Activated naive CD8-positive, alpha-beta T cell (primary cell): ENCODE measurements at regions not wholly inside any gene's neighbourhood (a gene's known extent, or its start where the extent isn't known, plus 50 kb on each side); places are given as distances from the start of the nearest gene placed in this dataset.
"Not testable (repeated sequence)": the region's sequence is repeated elsewhere in the genome, so short reads cannot be mapped to it uniquely, and the experiment has no call there.

Source experiments
- H3K27ac Mint-ChIP-seq: one replicate; pipeline ENCODE4 v1.8.0; 2021; ENCODE audit warnings: mixed read lengths
- H3K27me3 Mint-ChIP-seq: one replicate; pipeline ENCODE4 v1.8.0; 2021; ENCODE audit warnings: mixed read lengths
- H3K36me3 Mint-ChIP-seq: one replicate; pipeline ENCODE4 v1.8.0; 2021; ENCODE audit warnings: mixed read lengths
- H3K4me1 Mint-ChIP-seq: one replicate; pipeline ENCODE4 v1.8.0; 2021; ENCODE audit warnings: low read depth, mixed read lengths
- H3K4me3 Mint-ChIP-seq: one replicate; pipeline ENCODE4 v1.8.0; 2021; ENCODE audit warnings: mild to moderate bottlenecking, mixed read lengths
- H3K9me3 Mint-ChIP-seq: one replicate; pipeline ENCODE4 v1.8.0; 2021; ENCODE audit warnings: low read depth, mixed read lengths

DNA sequence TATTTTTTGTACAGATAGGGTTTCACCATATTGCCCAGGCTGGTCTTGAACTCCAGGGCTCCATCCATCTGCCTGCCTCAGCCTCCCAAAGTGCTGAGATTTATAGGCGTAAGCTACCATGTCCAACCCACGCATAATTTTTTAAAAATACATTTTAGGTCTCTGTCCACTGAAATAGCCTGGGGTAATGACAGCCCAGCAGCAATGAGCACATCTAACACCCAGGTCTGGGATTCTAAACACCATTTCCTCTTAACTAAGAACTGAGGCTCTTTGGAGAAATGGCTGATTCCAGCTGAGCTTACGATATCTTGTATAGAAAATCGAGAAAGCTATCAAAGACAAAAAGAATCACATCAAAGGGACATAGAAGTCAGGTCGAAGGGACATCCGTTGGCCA, 245.3 kb downstream of the PARN start:
- H3K27me3 Mint-ChIP-seq, result peaks cover 1% of the 10 kb centered on the region
- H3K27ac Mint-ChIP-seq, result no peak overlapping the region
- H3K4me3 Mint-ChIP-seq, result no peak overlapping the region
- no peaks in the 10 kb centered on the region for H3K4me1 Mint-ChIP-seq
- H3K36me3 Mint-ChIP-seq, result peaks cover 2% of the 10 kb centered on the region
- no peaks in the 10 kb centered on the region for H3K9me3 Mint-ChIP-seq

GRCh38 chr16:14383844-14384243, 246.2 kb downstream of the PARN start:
- not testable (repeated sequence) for H3K4me3 Mint-ChIP-seq, H3K4me1 Mint-ChIP-seq, H3K9me3 Mint-ChIP-seq, H3K27ac Mint-ChIP-seq, H3K36me3 Mint-ChIP-seq, H3K27me3 Mint-ChIP-seq

DNA sequence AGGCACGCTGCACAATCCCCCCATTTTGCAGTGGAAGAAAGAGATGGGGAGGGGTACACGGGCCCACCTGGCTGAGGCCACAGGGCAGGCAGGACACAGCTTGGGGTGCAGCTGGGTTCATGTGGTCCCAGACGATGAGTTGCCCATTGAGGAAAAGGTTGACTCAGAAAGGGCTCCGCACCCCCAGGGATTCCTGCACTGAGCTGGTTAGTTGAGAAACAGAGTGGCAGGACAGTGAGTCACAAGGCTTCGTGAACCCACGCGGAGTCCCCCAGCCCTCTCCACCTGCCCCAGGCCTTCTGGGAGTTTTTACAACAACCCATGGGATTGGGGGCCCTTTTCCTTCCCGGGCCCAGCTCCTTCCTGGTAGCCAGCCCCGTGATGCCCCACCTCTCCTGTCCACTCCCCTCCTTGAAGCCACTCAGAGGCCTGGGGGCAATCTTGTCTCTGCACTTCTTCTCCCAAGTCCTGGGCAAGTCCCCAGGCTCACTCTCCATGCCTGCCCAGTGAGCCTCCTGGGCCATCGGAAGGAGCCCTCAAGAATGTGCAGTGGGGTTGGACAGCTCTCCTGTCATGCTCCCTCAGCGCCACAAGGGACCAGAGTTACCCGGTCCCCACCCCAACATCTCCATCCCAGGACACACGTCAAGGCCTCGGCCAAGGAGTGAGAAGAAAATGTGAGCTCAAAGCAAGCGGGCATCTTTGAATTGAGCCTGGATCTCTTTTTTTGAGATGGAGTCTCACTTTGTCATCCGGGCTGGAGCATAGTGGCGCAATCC, 251.2 kb downstream of the PARN start:
- Mint-ChIP-seq H3K27me3 (no peaks in the 10 kb centered on the region), H3K4me1 (no peaks in the 10 kb centered on the region), H3K4me3 (no peak overlapping the region), H3K27ac (no peak overlapping the region), H3K36me3 (peaks cover 2% of the 10 kb centered on the region), H3K9me3 (no peaks in the 10 kb centered on the region)

- H3K27me3 Mint-ChIP-seq, result no peaks in the 10 kb centered on the region
- no peaks in the 10 kb centered on the region for H3K36me3 Mint-ChIP-seq
- H3K4me1 Mint-ChIP-seq, result no peaks in the 10 kb centered on the region
- no peak overlapping the region for H3K27ac Mint-ChIP-seq
- H3K4me3 Mint-ChIP-seq, result no peak overlapping the region
- no peaks in the 10 kb centered on the region for H3K9me3 Mint-ChIP-seq
Measured at GRCh38 chr16:14378131-14378551, 251.9 kb downstream of the PARN start.

GRCh38 chr16:14377326-14377725, 252.7 kb downstream of the PARN start:
- no peak overlapping the region for H3K27ac Mint-ChIP-seq
- H3K36me3 Mint-ChIP-seq, result no peaks in the 10 kb centered on the region
- no peaks in the 10 kb centered on the region for H3K4me1 Mint-ChIP-seq
- H3K27me3 Mint-ChIP-seq, result no peaks in the 10 kb centered on the region
- no peaks in the 10 kb centered on the region for H3K9me3 Mint-ChIP-seq
- H3K4me3 Mint-ChIP-seq, result no peak overlapping the region

GRCh38 chr16:14375132-14375491, 254.9 kb downstream of the PARN start:
- no peaks in the 10 kb centered on the region for H3K9me3 Mint-ChIP-seq
- H3K4me3 Mint-ChIP-seq, result no peak overlapping the region
- no peaks in the 10 kb centered on the region for H3K27me3 Mint-ChIP-seq
- no peaks in the 10 kb centered on the region for H3K36me3 Mint-ChIP-seq
- no peaks in the 10 kb centered on the region for H3K4me1 Mint-ChIP-seq
- no peak overlapping the region for H3K27ac Mint-ChIP-seq

DNA sequence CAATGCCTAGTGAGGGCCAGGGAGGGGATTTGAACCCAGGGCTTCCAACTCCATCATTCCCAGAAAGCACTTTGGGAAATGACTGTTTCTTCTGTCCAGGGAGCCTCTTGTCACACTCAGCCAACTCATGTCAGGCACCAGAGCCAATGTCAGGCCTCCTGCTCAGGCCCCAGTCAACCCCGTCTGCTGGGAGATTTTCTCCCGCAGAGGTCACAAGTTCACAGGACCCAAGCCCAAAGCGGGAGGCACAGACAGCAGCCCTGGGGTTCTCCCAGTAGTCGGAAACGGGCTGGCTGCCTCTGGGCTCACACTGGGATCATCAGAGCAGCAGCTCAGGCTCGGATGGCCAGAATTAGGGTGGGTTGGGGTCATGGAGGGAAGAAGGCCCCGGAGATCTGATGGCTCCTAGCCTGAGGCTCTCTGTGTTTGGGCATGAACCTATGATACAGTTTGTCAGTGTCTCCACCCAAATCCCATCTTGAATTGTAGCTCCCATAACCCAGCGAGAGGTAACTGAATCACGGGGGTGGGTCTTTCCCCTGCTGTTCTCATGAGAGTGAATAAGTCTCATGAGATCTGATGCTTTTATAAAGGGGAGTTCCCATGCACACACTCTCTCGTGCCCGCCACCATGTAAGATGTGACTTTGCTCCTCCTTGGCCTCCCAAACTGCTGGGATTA, 255.5 kb downstream of the PARN start:
- H3K36me3 Mint-ChIP-seq, result no peaks in the 10 kb centered on the region
- H3K4me1 Mint-ChIP-seq, result no peaks in the 10 kb centered on the region
- no peak overlapping the region for H3K4me3 Mint-ChIP-seq
- no peaks in the 10 kb centered on the region for H3K27me3 Mint-ChIP-seq
- H3K9me3 Mint-ChIP-seq, result no peaks in the 10 kb centered on the region
- H3K27ac Mint-ChIP-seq, result no peak overlapping the region

DNA sequence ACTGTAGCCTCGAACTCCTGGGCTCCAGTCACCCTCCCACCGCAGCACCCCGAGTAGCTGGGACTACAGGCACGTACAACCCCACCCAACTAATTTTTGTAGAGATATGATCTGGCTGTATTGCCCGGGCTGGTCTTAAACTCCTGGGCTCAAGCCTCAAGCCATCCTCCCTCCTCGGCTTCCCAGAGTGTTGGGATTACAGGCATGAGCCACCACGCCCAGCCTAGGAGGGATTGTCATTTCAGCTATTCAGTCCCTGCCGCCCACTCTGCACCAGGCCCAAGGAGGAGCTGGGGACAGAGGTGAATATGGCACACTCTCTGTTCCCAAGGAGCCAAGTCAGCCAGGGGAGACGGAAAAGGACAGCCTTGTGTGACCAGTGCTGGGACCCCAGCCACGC, 256.2 kb downstream of the PARN start:
- no peaks in the 10 kb centered on the region for H3K4me1 Mint-ChIP-seq

DNA sequence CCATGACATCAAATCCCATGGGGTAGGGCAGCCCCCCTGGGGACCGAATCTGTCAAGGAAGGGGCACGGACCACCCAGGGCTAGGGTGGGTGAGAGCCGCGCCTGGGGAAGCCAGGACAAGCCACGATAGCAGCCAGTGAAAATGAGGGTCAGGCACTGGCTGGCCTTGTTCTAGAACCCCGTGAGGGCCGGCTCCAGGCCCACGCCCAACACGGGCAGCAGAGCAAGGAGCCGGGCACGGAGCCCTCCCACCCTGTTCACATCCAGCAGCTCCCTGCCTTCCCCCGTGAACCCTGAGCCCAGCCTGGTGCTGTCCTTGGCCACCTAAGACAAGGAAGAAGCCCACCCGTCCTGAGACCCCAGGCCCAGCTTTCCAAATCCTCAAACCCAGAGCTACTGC, 256.7 kb downstream of the PARN start:
- H3K27me3 Mint-ChIP-seq, result no peaks in the 10 kb centered on the region
- H3K27ac Mint-ChIP-seq, result no peak overlapping the region
- no peak overlapping the region for H3K4me3 Mint-ChIP-seq
- H3K9me3 Mint-ChIP-seq, result no peaks in the 10 kb centered on the region
- H3K4me1 Mint-ChIP-seq, result no peaks in the 10 kb centered on the region
- no peaks in the 10 kb centered on the region for H3K36me3 Mint-ChIP-seq

More for the DNA sequence above, 256.2 kb downstream of the PARN start:
- Mint-ChIP-seq H3K27me3 (no peaks in the 10 kb centered on the region), H3K27ac (no peak overlapping the region), H3K36me3 (no peaks in the 10 kb centered on the region), H3K4me3 (no peak overlapping the region), H3K9me3 (no peaks in the 10 kb centered on the region)

DNA sequence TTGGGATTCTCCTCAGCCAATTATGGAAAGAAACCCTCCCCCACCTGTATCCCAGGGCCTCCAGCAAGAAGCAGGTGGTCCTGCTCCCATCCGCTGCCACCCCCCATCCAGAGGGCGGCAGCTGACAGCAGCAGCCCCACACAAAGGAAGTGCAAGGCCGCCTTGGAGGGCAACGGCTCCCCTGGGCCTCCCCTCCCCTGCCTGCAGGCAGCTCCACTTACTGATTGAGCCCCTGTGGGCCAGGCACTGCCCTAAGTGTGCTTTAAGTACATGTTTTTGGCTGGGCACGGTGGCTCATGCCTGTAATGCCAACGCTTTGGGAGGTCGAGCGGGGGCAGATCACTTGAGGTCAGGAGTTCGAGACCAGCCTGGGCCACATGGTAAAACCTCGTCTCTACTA, 257.6 kb downstream of the PARN start:
- Mint-ChIP-seq H3K36me3 (no peaks in the 10 kb centered on the region), H3K4me3 (no peak overlapping the region), H3K27me3 (no peaks in the 10 kb centered on the region), H3K4me1 (no peaks in the 10 kb centered on the region), H3K9me3 (no peaks in the 10 kb centered on the region), H3K27ac (no peak overlapping the region)

DNA sequence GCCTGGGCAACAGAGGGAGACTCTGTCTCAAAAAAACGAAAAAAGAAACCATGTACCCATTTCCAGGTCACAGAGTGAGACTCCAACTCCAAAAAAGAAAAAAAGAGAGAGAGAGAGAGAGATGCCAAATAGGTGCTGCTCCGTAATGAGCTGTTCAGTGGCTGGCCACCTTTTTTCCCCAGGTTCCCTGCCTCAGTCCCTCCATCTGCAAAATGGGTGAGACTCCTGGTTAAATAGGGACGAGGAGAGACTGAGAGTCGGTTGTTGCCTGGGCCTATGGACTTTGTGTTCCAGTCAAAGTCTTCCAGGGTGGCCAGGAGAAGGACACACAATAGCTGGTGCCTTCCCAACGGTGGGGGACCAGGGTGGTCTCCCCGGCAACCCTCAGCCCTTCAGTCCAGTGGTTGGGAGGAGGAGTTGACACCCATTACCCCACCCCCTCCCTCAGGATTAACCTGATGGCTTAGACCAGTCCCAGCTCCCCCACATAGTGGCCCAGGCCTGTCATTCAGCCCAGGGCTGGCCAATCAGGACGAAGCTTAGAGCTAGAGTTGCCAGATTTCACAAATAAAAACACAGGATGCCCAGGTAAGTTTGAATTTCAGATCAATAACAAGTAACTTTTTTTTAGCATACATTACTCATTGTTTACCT, 258.2 kb downstream of the PARN start:
- H3K4me3 Mint-ChIP-seq, result no peak overlapping the region
- no peak overlapping the region for H3K27ac Mint-ChIP-seq
- no peaks in the 10 kb centered on the region for H3K4me1 Mint-ChIP-seq
- no peaks in the 10 kb centered on the region for H3K27me3 Mint-ChIP-seq
- no peaks in the 10 kb centered on the region for H3K36me3 Mint-ChIP-seq
- no peaks in the 10 kb centered on the region for H3K9me3 Mint-ChIP-seq

- H3K27me3 Mint-ChIP-seq, result no peaks in the 10 kb centered on the region
- H3K4me3 Mint-ChIP-seq, result no peak overlapping the region
- no peak overlapping the region for H3K27ac Mint-ChIP-seq
- H3K9me3 Mint-ChIP-seq, result no peaks in the 10 kb centered on the region
- no peaks in the 10 kb centered on the region for H3K4me1 Mint-ChIP-seq
- H3K36me3 Mint-ChIP-seq, result no peaks in the 10 kb centered on the region
Measured at GRCh38 chr16:14370736-14371234, 259.3 kb downstream of the PARN start.

DNA sequence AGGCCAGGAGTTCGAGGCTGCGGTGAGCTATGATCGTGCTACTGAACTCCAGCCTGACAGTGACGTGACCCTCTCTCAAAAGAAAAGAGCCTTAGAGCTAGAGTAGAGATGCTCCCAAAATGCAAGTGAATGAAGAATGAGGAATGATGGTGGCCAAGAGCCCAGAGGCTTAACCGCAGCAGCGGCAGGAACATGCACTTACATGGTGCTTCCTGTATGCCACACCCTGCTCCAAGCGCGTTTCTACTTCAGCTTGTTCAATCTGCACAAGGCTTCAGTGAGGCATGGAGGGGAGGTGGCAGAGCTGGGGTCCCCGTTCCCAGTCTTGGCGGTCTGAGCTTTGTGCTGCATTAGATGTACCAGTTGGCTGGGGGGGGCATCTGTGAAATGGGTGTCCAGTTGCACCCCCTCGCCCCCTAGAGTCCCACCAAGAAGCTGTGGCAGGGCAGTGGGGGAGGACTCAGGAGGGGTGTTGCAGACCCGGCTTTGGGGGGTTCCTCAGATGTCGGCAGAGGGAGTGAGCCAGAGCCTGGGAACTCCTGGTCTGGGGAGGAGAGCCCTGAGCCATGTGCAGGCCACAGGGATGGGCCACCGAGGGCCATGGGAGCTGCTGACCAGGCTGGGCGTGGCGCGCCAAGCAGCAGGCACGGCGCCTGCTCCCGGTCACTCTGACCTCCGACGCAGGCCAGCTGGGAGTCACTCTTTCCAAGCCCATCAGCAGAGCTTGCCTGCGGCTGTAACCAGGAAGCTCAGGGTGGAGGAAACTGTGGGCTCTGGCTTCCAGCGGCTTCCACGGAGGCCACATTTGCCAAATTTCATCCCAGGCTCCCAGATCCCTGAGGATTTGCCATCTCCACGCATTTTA, 260.1 kb downstream of the PARN start:
- no peaks in the 10 kb centered on the region for H3K27me3 Mint-ChIP-seq
- no peaks in the 10 kb centered on the region for H3K36me3 Mint-ChIP-seq
- H3K4me1 Mint-ChIP-seq, result no peaks in the 10 kb centered on the region
- no peak overlapping the region for H3K4me3 Mint-ChIP-seq
- H3K9me3 Mint-ChIP-seq, result no peaks in the 10 kb centered on the region
- H3K27ac Mint-ChIP-seq, result no peak overlapping the region

DNA sequence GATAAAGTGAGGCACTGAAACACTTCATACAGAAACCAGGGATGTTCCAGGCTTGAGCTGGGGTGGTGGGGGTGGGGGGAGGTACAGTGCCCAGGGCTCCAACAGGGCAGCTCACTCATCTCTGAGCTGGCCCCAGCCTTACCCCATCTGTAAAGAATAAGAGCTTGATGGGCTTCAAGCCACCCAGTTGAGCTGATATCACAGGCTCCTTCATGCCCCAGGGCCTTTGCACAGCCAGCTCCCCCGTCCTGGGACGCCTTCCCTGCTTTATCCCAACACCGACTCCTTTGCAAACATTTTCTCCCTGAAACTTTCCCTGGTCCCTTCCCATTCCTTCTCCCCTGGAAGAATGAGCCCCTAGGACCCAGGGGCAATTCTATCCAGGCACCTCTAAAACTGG, 261.7 kb downstream of the PARN start:
- no peaks in the 10 kb centered on the region for H3K36me3 Mint-ChIP-seq
- no peak overlapping the region for H3K4me3 Mint-ChIP-seq
- H3K9me3 Mint-ChIP-seq, result no peaks in the 10 kb centered on the region
- no peaks in the 10 kb centered on the region for H3K27me3 Mint-ChIP-seq
- no peaks in the 10 kb centered on the region for H3K4me1 Mint-ChIP-seq
- no peak overlapping the region for H3K27ac Mint-ChIP-seq
